NB4 (cell line): ENCODE measurements at regions not wholly inside any gene's neighbourhood (a gene's known extent, or its start where the extent isn't known, plus 50 kb on each side); places are given as distances from the start of the nearest gene placed in this dataset.

ENCODE experiments used
- POLR2A ChIP-seq: IDR thresholded peaks from 2 replicates; pipeline ENCODE4 v1.6.1; 2011; ENCODE audit warnings: mild to moderate bottlenecking; ENCODE audit not compliant: insufficient read length; ENCODE audit errors: extremely low read depth
- TF ChIP-seq, protein P1 (sequence below): IDR thresholded peaks from one replicate; pipeline ENCODE4 v1.5.1; 2012; ENCODE audit warnings: low read depth, low read length
- TF ChIP-seq, protein P2 (sequence below): IDR thresholded peaks from 2 replicates; pipeline ENCODE4 v1.6.1; 2011; ENCODE audit warnings: low read depth, low read length

DNA sequence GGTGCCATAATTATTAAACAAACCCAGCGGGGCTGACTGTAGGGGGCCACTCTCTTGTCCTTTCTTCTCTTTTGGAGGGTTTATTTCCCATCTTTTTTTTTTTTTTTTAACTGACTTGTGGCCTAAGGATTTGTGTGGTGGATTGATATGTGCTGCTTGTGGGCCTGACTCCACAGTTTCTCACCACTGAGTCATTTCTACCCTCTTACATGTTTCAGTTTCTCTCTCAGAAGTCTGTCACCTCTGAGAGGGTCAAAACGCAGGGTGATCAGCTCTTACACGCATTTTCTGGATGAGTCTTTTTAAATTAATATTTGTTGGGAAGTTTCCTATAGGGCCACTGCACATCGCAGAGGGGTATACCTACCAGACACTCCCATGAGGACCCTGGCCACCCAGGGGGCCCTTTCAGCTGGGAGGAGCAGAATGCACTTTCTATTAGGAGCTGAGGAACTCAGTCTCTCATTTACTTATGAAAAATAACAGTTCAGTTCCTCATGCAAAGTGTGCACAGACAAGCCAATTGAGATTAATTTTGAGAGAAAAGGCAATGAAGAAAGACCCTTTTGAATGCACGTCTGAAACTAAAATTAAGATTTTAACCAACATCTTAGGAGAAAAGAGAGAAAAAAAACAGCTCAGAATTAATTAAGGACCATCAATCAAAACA lies 407.9 kb downstream of the TECRL start:
- TF ChIP-seq, protein P1, sequence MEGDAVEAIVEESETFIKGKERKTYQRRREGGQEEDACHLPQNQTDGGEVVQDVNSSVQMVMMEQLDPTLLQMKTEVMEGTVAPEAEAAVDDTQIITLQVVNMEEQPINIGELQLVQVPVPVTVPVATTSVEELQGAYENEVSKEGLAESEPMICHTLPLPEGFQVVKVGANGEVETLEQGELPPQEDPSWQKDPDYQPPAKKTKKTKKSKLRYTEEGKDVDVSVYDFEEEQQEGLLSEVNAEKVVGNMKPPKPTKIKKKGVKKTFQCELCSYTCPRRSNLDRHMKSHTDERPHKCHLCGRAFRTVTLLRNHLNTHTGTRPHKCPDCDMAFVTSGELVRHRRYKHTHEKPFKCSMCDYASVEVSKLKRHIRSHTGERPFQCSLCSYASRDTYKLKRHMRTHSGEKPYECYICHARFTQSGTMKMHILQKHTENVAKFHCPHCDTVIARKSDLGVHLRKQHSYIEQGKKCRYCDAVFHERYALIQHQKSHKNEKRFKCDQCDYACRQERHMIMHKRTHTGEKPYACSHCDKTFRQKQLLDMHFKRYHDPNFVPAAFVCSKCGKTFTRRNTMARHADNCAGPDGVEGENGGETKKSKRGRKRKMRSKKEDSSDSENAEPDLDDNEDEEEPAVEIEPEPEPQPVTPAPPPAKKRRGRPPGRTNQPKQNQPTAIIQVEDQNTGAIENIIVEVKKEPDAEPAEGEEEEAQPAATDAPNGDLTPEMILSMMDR, result no peak
- TF ChIP-seq POLR2A, result no peak
- TF ChIP-seq, protein P2, sequence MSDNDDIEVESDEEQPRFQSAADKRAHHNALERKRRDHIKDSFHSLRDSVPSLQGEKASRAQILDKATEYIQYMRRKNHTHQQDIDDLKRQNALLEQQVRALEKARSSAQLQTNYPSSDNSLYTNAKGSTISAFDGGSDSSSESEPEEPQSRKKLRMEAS, result no peak
